VCaP (cell line): ENCODE measurements at regions not wholly inside any gene's neighbourhood (a gene's known extent, or its start where the extent isn't known, plus 50 kb on each side); places are given as distances from the start of the nearest gene placed in this dataset.

Source experiments
- H3K27ac ChIP-seq: fragments of 450-650 bp; 2 replicates; pipeline ENCODE4 v1.5.1; 2017
- TF ChIP-seq, protein P1 (sequence below): fragments of 450-650 bp; conservative IDR thresholded peaks from 2 replicates; pipeline ENCODE4 v1.5.1; 2017; ENCODE audit warnings: mild to moderate bottlenecking, moderate library complexity

- TF ChIP-seq, protein P1, sequence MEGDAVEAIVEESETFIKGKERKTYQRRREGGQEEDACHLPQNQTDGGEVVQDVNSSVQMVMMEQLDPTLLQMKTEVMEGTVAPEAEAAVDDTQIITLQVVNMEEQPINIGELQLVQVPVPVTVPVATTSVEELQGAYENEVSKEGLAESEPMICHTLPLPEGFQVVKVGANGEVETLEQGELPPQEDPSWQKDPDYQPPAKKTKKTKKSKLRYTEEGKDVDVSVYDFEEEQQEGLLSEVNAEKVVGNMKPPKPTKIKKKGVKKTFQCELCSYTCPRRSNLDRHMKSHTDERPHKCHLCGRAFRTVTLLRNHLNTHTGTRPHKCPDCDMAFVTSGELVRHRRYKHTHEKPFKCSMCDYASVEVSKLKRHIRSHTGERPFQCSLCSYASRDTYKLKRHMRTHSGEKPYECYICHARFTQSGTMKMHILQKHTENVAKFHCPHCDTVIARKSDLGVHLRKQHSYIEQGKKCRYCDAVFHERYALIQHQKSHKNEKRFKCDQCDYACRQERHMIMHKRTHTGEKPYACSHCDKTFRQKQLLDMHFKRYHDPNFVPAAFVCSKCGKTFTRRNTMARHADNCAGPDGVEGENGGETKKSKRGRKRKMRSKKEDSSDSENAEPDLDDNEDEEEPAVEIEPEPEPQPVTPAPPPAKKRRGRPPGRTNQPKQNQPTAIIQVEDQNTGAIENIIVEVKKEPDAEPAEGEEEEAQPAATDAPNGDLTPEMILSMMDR, result no peak
- H3K27ac ChIP-seq, result no peak overlapping the region
These were observed 129.5 kb upstream of the LRRC7 start for GRCh38 chr1:69438056-69438795.

DNA sequence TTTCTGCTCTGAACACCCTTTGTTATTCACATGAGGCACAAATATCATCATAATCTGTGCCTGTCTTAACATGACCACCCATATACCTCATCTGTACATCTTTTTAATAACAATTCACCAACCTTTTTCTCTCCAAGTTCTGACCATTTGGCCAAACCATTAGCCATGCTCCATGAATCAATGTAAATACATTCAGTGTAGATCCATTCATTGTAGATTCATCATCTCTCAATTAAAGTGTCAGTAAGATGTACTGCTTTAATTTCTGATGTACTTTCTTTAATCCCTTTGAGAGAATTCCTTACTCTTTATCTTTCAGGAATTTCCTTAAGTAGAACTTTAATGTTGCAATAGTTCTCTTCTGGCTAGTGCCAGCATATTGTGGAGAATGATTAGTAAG lies 126.2 kb upstream of the LRRC7 start:
- no peak overlapping the region for H3K27ac ChIP-seq
- TF ChIP-seq, protein P1, result no peak

DNA sequence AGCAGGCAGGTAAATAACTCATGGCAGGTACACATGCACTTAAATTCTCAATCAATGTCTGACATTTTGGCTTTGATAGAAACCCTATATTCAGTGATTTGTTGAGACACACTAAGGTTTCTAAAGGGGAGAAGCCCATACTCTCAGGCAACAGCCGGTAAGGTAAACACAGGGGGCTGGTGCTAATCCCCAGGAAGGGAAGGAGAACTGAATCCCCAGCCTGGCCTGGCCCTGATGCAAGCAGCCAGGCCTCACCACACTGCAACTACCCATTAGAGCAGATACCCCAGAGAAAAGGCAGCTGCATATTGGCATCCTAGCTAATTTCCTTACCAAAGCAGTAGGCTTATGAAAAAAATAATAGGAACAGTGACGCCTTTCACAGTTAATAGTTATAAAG lies 116.5 kb upstream of the LRRC7 start:
- H3K27ac ChIP-seq, result no peak overlapping the region
- TF ChIP-seq, protein P1, result no peak

GRCh38 chr1:69455718-69456117 lies 112.0 kb upstream of the LRRC7 start:
- TF ChIP-seq, protein P1, result no peak

DNA sequence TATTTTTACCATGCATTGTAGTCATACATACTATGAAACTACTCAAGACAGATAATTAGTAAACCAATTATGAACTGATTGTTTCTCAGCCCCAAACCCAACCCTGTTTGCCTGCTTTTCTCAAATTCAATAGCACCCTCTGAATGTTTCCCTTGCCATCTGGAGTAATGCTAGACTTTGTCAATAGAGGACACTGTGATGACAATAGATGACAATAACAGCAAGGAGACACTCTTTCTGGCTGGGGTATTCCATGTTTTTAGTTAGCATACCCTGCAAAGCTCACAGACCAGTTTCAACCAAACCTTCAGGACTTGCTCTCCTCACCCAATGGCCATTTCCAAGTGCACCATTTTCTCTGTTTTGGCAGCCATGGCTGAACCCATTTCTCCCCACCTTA lies 108.5 kb upstream of the LRRC7 start:
- TF ChIP-seq, protein P1, result 0 out of 2 replicates have a peak, but pooled peaks have one; percentile 6
- H3K27ac ChIP-seq, result no peak overlapping the region

More at GRCh38 chr1:69455718-69456117, 112.0 kb upstream of the LRRC7 start:
- no peak overlapping the region for H3K27ac ChIP-seq

- H3K27ac ChIP-seq, result no peak overlapping the region
- TF ChIP-seq, protein P1, result no peak
These were observed 92.7 kb upstream of the LRRC7 start for GRCh38 chr1:69475021-69475420.

GRCh38 chr1:69479734-69480133 lies 88.0 kb upstream of the LRRC7 start:
- TF ChIP-seq, protein P1, result no peak
- no peak overlapping the region for H3K27ac ChIP-seq
